ENCODE measurements at regions not wholly inside any gene's neighbourhood (a gene's known extent, or its start where the extent isn't known, plus 50 kb on each side); places are given as distances from the start of the nearest gene placed in this dataset.

- Histone ChIP-seq H3K4me1 (ENCODE audit: control insufficient read depth, insufficient read depth, low read length) (no peaks in the 10 kb centered on the region), H3K36me3 (ENCODE audit: control insufficient read depth, insufficient read depth, low read length) (no peaks in the 10 kb centered on the region), H3K27me3 (ENCODE audit: control insufficient read depth, insufficient read depth, low read length) (no peaks in the 10 kb centered on the region), H3K9me3 (ENCODE audit: control insufficient read depth, insufficient read depth, low read depth, low read length) (no peaks in the 10 kb centered on the region), H3K4me3 (ENCODE audit: low read depth in 2 of 2, low read length in 2 of 2) (no peak overlapping the region), H3K27ac (ENCODE audit: low read length) (no peak overlapping the region)
- TF ChIP-seq TCF7L2 (IDR thresholded peaks at IDR 0.05; ENCODE audit: low read depth, low read length) (no peak), REST (IDR thresholded peaks at IDR 0.05; ENCODE audit: insufficient read depth in 1 of 2, low read depth in 2 of 2, low read length in 1 of 2) (no peak), SIN3A (IDR thresholded peaks at IDR 0.05; ENCODE audit: borderline replicate concordance, insufficient read depth, low read depth, low read length) (no peak), POLR2AphosphoS5 (IDR thresholded peaks at IDR 0.05; ENCODE audit: low read depth, low read length) (no peak), CTCF (IDR thresholded peaks at IDR 0.05) (no peak)
- ChIA-PET CTCF (no interaction called here), POLR2A (no interaction called here)
- in situ Hi-C loops (cut with HindIII; ENCODE audit: low pct_unique_long_range_greater_than_20kb, low sequenced_read_pairs) (no loop called here), intact Hi-C loops (cut with micrococcal nuclease; ENCODE audit: unreplicated experiment) (loop anchor here (10.0 kb wide), 1 partner anchor 215 kb away; no protein-coding TSS in a partner anchor)
- no peak for DNase-seq (ENCODE audit: low read depth, low spot score)
- ATAC-seq: no peak
- no TSS peak for BruUV-seq (replicated peaks)
Observed at GRCh38 chr15:39029741-39030140, 465.1 kb upstream of the RASGRP1 start.

- H3K27ac ChIP-seq (ENCODE audit: low read length): no peak overlapping the region
- H3K36me3 ChIP-seq (ENCODE audit: control insufficient read depth, insufficient read depth, low read length): no peaks in the 10 kb centered on the region
- intact Hi-C loops (cut with micrococcal nuclease; ENCODE audit: unreplicated experiment): no loop called here
- H3K4me3 ChIP-seq (ENCODE audit: low read depth in 2 of 2, low read length in 2 of 2): no peak overlapping the region
- in situ Hi-C loops (cut with HindIII; ENCODE audit: low pct_unique_long_range_greater_than_20kb, low sequenced_read_pairs): no loop called here
- H3K27me3 ChIP-seq (ENCODE audit: control insufficient read depth, insufficient read depth, low read length): no peaks in the 10 kb centered on the region
- H3K9me3 ChIP-seq (ENCODE audit: control insufficient read depth, insufficient read depth, low read depth, low read length): no peaks in the 10 kb centered on the region
- TF ChIP-seq CTCF (IDR thresholded peaks at IDR 0.05): no peak
- TF ChIP-seq SIN3A (IDR thresholded peaks at IDR 0.05; ENCODE audit: borderline replicate concordance, insufficient read depth, low read depth, low read length): no peak
- no peak for TF ChIP-seq POLR2AphosphoS5 (IDR thresholded peaks at IDR 0.05; ENCODE audit: low read depth, low read length)
- H3K4me1 ChIP-seq (ENCODE audit: control insufficient read depth, insufficient read depth, low read length): no peaks in the 10 kb centered on the region
- no TSS peak for BruUV-seq (replicated peaks)
- ChIA-PET POLR2A (no interaction called here), CTCF (no interaction called here)
- ATAC-seq: no peak
- DNase-seq (ENCODE audit: low read depth, low spot score): no peak
Observed at GRCh38 chr15:39030291-39031070, 465.9 kb upstream of the RASGRP1 start.

Data from Panc1 (cell line).